HG02798 (cell line): ENCODE measurements at regions not wholly inside any gene's neighbourhood (a gene's known extent, or its start where the extent isn't known, plus 50 kb on each side); places are given as distances from the start of the nearest gene placed in this dataset.
A peak's percentile ranks its signal among the peaks of the same experiment; 100 is the strongest.

Experiments
- ATAC-seq: cut with Tn5 transposase; IDR thresholded peaks from one replicate; pipeline ENCODE4 v1.9.1; 2021; ENCODE audit warnings: mild to moderate bottlenecking; ENCODE audit not compliant: unreplicated experiment, poor library complexity

DNA sequence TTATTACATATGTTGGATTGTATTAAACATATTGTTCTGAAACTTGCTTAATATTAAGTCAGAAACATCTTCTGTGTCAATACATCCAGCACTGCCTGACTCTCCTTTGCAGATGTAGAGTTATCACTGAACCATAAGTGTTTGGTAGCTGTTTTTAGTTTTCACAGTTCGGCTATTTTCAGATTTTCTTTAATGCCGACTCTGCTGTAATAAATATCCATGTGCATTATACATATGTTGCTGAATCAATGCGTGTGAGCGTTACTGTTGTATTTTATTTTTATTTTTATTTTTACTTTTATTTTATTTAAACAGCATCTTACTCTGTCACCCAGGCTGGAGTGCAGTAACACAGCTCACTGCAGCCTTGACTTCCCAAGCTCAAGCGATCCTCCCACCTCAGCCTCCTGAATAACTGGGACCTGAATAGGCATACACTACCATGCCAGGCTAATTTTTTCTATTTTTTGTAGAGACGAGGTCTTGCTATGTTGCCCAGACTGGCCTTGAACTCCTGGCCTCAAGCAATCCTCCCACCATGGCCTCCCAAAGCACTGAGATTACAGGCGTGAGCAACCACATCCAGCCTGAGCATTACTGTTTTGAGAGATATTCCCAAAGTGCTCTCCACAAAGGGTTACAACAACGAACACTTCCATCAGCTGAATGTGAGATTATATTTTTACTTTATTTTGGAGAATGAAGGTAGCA lies 50.7 kb upstream of the NOCT start:
- no peak for ATAC-seq

DNA sequence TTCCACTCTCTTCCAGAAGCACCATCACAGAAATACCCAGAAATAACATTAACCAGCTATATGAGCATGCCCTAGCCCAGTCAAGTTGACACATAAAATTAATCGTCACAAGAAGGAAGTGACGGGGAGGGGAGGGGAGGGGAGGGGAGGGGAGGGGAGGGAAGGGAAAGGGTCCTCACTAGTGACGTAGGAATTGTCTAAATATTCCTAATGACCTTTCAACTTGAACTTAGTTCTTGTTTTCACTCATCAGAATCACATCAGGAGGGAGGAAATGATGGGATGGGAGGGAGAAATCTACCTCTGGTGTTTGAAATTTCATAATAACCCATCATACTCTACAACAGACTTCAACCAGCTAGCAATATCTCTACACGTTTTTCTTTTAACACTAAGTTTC lies 52.2 kb upstream of the NOCT start:
- no peak for ATAC-seq

DNA sequence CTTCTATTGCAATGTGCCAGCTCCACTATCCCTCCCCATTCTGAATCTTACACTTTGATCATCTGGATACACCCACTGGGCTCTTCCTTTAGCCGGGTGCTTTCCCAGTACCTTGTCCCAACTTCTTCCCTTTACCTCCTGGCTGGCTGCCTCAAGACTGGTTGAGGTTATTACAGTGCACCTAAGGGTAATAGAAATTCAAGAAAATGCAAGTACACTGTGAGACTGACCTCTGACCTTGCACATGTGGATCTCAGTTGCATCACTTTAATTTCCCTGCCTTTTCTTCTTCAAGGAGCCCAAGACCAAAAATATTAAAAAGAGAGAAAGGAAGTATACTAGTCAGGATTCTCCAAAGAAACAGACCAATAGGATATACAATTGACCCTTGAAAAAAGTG lies 53.9 kb upstream of the NOCT start:
- no peak for ATAC-seq

DNA sequence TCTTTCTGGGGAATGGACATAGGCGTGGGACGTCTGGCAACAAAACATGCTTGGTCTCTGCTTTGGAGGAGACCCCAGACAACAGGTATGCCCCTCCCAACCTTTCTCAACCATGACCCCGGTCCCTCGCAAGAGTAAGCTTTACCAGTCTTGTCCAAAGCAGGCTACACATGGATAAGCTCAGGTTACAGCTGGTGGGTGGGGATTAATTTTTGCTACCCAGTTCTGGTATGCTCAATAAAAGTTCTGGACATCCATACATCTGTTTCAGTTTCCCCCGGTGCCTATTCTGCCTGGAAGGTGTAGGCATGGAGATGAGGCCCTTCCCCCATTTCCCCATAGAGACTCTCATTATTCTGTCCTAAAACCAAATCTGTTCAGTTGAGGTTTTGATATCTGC lies 54.5 kb upstream of the NOCT start:
- ATAC-seq: no peak

DNA sequence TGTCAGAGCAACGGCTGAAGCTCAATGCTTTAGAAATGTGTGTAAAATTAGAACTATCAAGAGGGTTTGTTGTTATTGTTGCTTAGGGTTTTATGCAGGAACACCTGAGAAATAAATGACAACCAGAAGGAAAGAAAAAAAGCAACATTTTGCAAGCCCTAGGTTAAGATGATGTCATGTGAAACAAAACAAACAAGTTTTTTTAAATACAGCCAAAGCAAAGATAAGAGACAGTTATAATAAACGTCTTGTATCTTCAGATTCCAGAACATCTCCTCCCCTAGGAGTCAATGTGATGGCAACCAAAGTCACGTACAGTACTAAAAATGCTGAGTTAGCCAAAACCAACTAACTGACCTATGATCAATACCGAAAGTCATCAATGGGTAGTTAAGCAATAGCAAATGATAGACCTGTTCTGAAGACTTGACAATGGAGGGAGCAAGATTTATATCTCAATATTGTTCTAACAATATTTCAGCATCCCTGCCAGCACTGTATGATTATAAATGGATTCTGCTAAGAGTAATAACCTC lies 55.3 kb upstream of the NOCT start:
- no peak for ATAC-seq

DNA sequence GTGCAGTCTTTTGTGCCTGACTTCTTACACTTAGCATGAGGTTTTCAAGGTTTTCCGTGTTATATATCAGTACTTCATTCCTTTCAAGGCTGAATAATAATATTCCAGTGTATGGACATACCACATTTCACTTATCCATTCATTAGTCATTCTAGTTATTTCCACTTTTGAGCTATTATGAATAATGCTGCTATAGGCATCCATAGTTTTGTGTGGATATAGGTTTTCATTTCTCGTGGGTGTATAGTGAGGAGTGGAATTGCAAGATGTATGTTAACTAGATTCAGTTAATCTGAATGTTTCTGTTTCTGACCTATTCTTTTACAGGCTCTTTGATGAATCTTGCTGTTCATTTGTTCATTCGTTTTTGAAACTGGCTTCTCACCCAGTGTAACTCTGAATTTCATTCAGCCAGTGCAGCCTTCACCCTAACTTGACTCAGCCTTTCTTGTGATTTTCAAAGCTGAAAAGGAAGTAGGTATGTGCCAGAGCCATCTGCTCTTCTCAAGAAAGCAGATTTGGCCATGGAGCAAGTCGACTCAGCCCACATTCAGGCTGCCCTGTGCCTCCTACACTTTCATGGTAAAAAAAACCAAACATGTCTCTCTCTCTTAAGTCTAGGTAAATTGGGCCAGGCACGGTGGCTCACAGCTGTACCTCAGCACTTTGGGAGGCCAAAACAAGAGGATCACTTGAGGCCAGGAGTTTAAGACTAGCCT lies 56.3 kb upstream of the NOCT start:
- peak; percentile 57 for ATAC-seq

DNA sequence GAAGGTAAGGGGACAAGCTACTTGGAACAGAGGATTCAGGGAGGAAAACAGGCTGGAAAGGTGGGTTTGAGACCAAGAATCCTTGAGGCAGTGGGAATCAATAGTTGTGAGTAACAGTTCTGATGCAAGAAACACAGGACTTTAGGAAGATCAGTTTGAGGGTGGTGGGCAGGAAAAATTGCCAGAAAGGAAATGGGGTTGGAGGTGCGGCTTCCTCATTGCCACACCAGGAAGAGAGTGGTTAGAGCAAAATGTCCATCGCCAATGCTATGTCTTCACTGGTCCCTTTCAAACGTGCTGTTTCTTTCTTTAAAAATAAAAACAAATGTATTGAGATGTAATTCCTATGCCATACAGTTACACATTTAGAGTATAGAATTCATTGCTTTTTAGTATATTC lies 57.1 kb upstream of the NOCT start:
- ATAC-seq: no peak

DNA sequence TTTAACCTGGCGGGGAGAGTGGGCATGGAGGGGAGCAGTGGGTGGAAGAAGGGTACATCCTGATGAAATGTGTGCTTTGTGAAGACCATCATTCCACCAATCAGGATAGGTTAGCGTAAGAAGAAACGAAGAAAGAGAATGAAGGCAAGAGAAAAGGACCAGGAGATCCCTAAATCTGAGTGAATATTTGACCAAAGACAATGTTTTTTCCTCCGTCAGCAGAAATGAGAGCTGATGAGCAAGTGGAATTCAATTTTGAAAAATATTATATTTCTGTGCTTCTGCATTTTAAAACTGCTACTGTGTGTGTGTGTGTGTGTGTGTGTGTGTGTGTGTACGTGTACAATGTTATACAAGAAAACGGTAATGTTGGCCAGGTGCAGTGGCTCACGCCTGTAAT lies 58.3 kb upstream of the NOCT start:
- no peak for ATAC-seq

DNA sequence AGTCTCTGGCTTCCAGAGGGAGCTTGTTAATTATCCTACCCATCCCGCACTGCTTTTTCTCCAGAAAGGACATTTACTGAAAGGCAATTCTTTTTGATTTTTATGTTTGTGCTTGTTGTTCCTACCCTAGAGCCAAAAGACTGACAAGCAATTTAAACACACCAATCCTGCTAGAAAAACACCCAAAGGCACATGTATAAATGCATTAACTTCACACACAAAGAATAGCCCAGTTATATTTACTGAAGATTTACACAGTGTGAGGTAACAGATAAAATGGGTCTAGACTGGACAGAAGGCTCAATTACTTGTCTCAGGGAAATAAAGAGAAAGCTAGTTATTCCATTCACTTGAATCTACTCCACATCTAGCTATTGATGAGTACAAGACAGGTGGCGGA lies 61.2 kb upstream of the NOCT start:
- no peak for ATAC-seq

DNA sequence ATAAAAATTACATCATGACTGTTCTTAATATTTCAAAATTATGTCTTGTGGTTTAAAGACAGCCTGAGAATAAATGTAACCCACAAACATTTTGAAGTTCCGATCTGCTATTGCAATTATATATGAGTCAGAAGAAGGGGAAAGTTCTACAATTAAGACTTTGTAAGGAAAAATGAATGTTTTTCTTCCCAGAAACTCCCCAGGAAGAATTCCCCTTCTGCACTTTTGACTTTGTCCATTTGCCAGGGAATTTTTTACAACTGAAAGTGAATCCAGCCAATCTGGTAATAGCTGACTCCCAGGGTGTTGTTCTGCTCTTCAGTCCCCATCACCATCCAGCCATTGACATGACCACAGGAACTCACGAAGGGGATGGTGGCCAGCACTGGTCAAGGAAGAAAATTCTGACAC lies 61.6 kb upstream of the NOCT start:
- ATAC-seq: no peak

DNA sequence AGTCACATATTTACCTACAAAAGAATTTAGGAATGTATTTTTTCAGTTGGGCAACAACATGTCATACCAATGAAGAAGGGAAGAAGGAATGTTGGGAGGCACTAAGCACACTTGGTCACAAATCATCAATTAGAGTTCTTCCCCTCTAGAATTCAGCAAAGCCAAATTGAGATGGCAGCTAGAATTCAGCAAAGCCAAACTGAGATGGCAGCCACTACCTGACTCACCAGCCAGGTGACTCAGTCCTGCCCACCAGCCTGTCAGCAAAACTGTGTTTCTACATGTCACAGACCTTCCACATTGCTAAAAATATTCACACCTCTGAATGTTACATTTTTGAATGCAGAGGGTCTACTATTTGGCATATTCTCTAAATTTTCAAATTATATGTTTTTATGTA lies 63.2 kb upstream of the NOCT start:
- no peak for ATAC-seq

DNA sequence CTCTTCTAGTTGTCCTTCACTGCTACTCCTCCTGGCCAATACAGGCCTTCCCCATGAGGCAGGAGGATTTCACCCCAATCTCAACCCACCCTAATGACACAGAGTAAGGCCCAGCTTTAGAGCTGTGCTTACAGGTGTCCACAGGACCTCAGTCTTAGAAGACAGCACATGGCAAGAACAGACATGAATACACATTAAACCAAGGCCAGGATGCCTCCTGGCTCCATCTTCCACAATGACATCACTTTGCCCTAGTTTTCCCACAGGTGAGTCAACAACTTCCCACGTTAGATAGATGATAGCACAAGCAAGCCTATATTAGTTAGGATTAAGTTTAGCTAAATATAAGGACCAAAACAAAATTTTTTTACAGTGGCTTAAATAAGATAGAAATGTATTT lies 63.8 kb upstream of the NOCT start:
- ATAC-seq: no peak

DNA sequence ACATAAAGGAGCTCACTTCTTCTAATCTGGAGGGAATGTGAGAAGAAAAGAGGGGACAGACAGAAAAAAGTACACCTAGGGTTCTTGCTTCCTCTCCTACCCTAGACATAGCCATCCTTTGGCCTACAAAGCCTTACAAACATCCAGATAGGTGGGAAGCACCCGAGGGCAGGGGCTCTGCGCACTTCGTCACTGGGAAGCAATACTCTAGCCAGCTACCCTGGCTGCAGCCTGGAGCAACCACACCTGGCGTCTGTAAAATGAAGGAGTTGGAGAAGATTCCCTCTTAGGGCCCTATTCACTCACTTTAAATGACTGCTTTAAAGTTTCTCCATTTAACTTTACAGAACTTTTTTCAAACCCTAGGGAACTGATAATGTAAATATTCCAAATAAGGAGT lies 65.7 kb upstream of the NOCT start:
- ATAC-seq: no peak

DNA sequence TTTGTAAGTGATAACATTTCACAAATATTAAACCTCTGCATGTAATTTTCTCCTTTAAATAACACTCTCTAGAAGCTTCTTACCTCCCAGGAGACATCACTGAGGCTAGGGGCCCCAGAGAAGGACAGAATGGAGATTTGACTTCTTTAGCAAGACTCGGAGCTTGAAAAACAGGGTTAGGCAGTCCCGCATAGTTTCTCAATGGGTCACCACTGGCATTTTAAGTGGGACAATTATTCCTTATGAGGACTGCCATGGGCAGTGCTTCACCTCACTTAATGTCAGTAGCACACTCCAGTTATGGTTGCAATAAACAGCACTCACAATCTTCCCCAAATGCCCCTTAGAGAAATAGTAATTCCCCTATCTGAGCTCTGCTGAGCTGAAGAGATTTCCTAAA lies 66.7 kb upstream of the NOCT start:
- ATAC-seq: no peak

DNA sequence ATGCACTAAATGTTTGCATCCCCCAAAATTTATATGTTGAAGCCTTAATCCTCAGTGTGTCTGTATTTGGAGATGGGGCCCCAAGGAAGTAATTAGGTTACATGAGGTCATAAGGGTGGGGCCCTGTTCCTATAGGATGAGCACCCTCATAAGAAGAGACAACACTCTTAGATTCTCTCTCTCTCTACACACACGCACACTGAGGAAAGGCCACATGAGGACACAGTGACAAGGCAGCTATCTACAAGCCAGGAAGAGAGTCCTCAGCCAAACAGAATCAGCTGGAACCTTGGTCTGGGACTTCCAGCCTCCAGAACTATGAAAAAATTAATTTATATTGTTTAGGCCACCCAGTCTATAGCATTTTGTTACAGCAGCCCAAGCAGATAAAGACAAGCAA lies 69.3 kb upstream of the NOCT start:
- no peak for ATAC-seq

DNA sequence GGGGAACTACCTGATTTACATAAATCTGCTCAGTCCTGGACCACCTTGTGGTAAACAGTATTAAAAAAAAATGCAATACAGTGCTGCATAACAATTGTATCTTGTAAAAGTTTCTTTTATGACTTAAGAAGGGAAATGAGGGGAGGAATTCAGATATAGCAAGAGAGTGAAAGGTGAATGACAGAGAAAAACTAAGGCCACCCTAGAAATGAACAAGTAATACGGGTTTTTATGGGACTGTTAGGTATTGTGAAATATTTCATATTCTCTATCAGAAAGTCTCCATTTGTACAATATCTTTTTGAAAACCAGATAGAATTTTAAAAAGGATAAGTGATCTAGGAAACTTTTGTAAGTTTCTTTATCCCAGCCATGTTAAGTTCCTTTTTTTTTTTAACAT lies 69.7 kb upstream of the NOCT start:
- no peak for ATAC-seq

DNA sequence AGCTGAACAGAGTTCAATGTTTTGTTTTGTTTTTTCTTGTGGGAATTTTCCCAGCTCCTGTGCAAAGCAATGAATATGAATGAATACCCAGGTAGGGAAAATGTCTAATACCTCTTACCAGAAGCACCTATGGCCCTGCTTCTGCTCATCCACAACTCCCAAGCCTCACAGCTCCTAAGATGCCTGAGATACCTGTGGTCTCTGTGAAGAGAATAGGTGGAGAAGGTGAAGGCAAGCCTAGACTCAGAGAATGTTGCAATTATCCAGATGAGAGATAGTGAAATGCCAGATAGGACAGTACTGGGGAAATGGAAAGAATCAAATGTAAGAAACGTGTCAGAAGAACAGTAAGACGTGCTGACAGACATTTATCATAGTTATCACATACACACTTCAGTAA lies 70.2 kb upstream of the NOCT start:
- no peak for ATAC-seq

DNA sequence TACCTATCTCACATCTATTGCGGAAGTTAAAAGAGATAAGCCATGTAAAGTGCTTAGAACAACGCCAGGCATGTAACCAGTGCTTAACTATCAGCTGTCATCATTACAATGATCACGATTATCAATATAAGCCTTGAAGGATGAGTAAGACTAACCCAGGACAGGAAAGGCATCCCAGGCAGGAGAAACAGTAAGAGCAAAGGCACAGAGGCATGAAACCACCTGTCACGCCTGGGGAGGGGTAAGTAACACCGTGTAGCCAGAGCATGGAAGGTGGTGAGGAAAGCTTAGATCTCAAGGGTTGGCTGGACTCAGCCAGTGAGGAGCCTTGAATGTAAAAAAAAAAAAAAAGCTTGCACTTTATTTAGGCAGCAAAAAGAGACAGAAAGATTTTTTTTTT lies 71.7 kb upstream of the NOCT start:
- ATAC-seq: no peak

DNA sequence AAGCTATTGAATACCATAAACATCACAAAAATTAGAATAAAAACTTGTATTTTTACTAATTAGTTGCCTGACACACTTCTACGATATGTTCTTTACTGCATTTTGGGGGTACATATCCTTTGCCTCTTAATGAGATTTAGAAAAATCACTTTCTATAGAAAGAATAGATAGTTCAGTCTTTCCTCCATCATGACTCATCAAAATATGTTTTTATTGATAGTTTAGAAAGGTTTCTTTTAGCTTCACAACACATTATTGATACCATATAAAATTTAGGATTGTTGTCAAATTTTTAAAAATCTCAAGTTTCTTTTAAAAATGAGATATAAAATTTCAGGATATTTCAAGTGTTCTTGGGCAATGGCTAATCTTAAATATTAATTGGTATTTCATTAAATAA lies 74.5 kb upstream of the NOCT start:
- no peak for ATAC-seq

DNA sequence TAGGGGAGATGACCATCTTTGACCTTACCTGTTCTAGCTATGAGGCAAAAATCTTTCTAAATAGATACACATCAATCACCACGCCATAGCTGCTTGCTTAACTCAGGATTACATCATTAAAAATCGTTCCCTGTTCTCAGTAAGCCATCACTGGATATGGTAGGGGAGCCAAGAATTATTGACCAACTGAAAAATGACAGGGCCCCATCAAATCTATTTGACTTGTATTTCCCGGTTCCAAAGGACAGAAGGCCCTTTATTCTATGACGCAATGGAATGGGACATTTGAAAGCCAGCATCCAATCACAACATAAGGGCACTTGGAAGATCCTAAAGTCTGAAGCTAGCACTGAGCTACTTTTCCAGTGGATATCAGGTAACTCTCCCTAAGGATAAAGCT lies 75.6 kb upstream of the NOCT start:
- no peak for ATAC-seq

DNA sequence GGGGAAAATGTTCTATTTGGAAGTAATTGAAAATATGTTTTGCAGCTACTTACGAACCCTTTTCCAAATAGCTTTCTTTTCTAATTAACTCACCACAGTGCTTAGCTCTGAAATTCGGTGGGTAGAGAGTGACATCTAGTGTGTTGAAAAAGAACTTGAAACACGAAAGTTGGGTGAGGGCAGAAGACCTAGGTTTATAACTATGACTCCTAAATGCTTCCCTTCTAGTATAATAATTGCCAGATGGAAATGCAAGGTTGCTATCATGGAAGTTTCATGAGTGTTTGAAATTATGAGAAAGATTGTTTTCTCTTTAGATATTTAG lies 77.3 kb upstream of the NOCT start:
- ATAC-seq: peak; percentile 59

DNA sequence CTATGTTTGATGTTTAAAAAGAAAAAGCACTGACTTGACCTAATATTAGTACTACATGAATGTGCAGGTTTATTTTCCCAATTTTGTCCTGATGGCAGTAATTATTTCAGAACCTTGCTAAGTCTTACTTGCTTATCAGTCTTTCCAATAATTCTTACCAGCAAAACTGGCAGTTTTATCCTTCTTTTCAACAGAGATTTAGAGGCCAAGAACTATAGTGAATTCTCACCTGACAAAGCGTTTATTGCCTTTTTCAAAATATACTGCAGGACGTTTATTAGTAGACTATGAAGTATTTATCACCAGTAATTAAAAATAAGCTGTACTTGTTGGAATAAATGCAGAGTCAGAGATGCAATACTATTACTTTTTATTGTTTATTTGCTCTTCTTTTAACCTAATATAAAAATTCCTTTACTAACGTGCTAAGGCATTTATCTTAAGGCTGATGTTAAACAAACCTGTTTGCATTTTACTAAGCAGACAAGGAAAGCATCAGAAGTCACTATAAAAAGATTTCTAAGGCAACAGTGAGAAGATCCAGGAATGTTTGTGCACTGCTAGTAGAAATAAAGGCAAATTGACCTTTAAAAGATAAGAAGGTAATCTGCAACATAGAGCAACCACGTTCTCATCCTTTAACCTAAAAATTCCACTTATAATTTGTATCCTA lies 80.3 kb upstream of the NOCT start:
- ATAC-seq: no peak
